ENCODE measurements at regions not wholly inside any gene's neighbourhood (a gene's known extent, or its start where the extent isn't known, plus 50 kb on each side); places are given as distances from the start of the nearest gene placed in this dataset.
"Not testable (repeated sequence)": the region's sequence is repeated elsewhere in the genome, so short reads cannot be mapped to it uniquely, and the experiment has no call there.

DNA sequence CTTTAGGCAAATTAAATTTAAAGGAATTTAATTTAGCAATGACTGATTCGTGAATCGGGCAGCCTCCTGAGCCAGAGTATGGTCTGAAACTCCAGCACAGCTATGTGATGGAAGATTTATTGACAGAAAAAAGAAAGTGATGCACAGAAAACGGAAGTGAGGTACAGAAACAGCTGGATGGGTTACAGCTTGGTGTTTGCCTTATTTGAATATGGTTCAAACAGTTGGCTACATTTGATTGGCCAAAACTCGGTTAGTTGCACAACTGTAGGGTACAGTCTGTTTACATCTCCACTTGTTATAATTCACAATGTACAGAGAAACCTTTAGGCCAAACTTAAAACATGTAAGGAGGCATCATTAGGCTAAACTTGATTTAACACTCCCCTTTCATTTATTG is 1716.1 kb upstream of the C9orf72 start:
- DNase-seq, result no peak

DNA sequence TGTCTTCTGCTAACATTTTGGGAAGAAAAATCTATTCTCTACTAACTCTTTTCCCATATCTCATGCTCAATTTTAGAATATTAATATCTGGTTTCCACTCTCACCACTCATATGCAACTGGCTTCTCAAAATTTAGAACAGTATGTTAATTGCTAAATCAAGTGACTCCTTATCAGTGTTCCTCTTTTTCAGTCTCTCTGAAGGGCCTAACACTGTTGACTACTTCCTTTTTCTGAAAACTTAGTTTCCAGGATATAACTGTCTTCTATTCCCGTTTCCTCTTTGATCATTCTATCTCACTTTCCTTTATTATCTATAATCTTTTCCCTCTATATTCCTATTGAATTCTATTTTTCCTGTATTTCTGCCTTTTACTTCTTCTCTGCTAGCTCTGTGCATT is 1717.2 kb upstream of the C9orf72 start:
- DNase-seq, result no peak

DNA sequence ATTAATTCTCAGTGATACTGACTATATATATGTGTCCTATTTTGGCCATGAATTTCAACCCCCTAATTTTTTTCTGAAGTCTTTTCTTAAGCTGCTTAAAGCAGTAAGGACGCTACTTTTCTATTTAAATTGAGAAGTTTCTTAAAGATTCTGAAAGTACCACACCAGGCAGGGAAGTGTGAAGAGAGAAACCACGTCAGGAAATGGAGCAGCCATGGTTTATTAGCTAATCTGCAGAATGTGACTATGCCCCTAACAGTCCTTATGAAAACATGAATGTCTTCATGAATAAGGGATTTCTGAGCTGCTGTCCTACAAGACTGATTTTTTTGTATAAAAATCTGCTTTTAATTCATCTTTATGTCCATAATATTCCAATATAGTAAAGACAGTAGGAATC is 1724.3 kb upstream of the C9orf72 start:
- no peak for DNase-seq

DNA sequence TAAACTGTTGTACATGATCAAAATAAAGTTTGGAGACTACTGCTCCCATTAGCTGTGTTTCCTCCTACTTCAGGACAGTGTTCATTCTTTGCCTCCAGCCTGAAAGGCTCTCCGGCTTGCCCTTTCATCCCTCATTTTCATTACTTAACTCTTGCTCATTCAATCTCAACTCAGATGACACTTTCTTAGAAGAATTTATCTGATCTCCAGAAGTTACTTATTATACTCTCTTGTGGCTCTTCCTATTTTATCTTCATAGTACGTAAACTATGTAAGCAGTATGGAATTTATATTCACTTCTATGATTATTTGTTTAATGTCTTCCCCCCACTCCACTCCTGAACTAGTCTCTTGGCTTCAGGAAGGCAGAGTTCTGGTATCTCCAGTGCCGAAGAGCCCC is 1737.9 kb upstream of the C9orf72 start:
- no peak for DNase-seq

DNA sequence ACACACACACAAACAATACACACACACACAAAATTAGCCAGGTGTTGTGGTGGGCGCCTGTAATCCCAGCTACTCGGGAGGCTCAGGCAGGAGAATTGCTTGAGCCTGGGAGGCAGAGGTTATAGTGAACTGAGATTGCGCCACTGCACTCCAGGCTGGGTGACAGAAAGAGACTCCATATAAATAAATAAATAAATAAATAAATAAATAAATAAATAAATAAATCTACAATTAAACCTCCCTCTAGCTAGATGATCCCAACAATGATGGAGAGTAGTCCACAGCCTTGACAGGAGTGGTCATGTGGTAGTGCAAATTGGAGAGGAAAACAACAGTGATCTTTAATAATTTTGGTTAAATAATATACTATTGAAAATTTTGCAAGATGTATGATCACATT is 1739.0 kb upstream of the C9orf72 start:
- DNase-seq, result no peak

DNA sequence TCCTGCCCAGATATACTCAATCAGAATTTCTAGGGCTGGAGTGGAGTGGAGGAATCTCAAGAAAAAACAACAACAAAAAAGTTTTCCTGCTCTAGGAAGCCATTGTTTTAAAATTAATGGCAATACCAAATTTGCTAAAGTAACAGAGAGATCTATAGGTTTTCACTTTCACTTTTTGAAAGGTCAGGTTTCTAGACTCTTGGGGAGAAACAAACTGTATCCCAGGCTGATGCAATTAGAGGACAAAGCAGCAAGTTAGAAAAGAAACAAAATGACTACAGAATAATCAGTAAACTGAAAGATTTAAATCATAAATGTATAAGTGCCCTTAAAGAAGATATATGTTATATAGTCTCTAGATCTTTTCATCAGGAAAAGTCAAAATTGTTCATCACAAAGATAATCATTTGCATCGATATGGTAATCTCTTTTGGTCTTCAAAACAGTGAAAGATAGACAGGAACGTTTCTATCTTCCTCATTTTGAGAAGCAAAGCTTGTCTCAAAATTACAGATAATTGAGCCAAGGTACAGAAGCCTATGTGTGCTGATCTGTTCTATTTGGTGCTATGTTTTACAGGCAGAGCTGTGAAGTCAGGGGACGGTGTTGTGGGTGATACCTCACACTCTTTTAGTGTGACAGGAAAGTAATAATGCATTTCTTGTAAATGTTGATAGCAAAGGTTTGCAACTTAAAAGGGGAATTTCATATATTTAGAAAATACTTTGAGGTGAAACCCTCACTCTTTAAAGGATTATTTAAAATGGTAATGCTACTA is 1746.6 kb upstream of the C9orf72 start:
- DNase-seq, result no peak

DNA sequence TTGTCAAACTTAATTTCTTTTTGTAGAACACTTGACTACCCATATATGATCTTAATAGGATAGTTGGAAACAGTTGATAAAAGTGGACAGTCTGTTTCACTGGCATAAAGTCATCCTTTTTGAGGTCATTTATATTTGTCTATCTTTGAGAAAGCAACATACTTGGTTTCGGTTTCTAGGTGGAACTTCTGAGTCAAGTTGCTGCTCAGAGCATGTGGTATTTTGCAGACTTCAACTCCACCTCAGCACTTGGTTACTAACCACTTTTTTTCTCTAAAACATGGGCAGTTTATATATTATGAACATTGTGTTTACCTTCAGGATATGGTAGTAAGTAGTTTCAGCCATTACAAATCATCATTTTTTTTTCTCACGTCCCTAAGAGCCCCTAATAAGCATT is 1749.0 kb upstream of the C9orf72 start:
- DNase-seq, result no peak

DNA sequence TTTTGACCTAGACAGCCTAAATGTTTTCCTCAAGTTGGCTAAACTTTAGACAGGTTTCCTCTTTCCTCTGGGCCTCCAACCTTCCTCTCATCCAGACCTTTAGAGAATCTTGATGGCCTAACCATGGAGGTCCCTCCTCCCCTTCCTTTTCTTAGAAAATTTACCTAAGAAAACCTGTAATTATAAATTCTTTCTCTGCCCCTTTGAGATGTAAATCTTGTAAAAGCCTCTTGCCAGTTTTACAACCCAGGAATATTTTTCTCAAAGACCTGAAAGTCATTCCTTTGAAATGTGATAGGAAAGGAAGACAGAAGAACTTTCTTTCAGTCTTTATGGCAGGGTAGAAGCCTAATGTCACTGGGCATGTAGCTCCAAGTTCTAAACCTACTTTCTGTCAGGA is 1752.6 kb upstream of the C9orf72 start:
- no peak for DNase-seq

DNA sequence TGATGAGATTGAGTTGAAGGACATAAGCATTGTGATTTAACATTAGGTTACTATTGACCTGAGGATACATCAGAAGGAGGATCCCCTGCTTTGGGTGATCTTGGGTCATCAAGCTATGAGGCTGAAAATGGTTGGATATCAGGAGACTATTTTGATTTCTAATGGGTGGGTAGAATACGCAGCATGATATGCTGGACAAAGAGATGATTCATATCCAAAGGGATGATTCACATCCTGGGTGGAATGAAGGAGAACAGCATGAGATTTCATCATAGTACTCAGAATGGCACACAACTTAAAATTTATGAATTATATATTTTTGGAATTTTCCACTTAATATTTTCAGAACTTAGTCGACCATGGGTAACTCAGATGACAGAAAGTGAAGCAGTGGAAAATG is 1759.5 kb upstream of the C9orf72 start:
- DNase-seq, result no peak

DNA sequence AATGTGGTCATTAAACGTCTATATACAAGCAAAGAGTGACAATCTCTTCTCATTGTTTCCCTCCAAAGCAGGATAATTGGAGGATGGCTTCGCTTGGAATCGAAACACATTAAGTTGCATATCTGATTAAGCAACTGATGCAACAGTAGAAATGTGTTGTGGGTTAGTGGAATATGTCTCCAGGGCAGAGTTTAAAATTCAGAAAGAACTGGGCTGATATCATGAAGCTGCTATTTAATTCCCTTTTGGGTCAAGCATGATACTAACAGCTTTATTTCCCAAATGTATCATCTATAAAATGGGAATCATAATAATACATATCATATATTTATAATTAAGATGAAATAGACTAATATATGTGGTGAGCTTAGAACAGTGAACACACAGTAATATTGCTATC is 1763.0 kb upstream of the C9orf72 start:
- no peak for DNase-seq

DNA sequence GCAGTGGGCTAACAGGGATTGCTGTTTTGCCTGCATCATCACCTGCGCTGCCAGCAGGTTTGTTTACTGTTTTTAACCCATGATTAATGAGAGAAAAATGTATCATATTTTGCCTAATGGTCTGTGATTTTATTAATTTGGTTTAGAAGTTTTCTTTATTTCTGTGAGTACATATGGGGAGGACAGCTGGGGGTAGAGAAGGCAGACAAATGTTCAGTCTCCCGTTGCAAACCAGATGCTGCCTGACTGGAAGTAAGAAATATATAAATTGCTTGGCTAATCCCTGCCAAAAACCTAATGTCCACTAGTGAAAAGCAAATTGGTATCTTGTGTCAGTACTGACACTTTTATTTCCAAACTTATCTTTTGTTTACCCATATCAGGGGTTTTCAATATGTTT is 1766.1 kb upstream of the C9orf72 start:
- no peak for DNase-seq

DNA sequence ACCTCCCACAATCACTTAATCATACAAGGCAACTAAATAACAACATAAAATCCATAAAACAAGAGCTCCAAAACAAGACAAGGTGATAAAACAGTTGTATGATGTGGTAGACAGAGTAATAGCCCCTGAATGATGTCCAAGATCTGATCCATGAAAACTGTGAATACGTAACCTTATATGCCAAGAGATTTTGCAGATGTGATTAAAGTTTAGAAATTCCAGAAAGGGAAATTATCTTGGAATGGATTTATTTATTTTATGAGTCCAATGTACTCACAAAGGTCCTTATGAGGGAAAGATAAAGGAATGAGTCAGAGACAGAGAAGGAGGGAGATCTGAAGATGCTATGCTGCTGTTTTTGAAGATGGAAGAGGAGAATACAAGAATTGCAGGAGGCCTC is 1775.7 kb upstream of the C9orf72 start:
- no peak for DNase-seq

DNA sequence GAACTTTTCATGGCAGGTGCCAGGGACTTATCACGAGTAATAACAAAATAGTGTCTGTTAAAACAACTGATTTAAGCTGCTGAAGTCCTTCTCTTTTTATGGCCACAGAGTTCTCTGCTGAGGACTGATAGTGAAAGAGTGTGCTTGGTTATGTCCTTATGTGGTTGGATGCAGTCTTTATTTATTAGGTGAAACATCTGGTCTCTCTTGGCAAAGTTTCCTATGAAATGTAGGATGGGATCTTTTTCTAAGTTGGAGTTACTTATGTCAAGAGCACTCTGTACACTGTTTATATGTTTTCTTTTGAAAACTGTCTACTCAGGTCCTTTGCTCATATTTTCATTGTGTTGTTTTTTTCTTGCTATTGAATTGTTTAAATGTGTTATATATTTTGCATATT is 1816.1 kb upstream of the C9orf72 start:
- DNase-seq, result no peak

DNA sequence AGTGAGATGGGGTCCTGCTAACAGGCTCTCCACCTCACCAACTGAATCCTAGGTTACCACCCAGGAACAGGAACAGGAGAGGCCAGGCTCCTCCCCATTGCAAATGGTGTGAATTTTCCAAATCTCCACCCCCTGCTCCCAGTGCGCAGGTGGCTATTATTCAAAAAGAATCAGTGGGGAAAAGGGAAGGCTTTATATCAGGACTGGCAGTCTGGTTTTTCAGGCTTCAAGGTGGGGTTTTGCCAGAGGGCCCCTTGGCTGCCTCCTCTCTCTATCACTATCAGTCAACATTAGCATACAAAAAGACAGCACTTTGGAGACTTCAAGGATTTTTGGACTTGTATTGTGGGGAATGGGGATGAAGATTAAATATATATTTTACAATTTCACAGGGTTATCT is 1817.6 kb upstream of the C9orf72 start:
- DNase-seq, result no peak

DNA sequence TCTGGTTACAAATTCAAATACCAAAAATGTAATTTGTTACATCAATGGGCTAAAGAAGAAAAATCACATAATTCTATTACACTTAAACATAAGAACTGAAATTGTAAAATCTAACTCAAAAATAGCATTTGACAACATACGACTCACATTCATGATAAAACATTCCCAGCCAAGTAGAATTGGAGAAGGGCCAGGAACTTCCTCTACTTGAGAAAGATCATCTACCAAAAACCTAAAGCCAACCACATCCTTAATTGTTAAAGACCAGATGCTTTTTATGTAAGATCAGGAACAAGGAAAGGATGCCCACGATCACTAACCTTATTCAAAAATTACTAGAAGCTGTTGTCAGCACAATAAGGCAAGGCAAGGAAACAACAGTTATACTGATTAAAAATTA is 1819.8 kb upstream of the C9orf72 start:
- DNase-seq, result no peak

DNA sequence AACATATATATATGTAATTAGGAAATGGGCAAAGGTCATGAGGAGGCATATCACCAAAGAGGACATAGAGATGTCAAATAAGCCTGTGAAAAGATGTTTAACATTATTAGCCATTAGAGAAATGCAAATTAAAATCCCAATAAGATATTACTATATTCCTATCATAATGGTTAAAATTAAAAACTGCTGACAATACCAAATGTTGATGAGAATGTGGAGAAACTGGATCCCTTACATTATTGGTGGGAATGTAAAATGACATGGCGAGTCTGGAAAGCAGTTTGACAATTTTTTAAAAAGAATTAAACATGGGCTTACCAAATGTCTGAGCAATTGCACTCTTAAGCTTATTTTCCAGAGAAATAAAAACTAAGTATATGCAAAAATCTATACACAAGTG is 1821.6 kb upstream of the C9orf72 start:
- DNase-seq, result no peak

DNA sequence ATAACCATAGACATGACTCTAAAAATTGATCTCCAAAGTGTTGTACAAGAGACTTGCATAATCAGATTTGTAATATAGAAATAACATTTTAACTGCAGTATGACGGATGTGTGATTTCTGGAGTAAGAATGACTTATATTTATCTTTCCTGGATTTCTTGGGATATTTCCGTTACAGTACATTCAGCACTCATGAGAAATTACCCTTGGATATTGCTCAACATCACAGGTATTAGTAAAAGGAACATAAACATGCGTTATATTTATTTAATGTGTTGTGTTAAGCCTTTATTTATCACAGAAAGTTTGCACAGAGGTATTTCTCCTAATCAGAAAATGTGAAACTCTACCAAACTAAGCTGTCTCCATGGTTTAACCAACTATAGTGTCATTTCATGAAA is 1823.9 kb upstream of the C9orf72 start:
- DNase-seq, result no peak

DNA sequence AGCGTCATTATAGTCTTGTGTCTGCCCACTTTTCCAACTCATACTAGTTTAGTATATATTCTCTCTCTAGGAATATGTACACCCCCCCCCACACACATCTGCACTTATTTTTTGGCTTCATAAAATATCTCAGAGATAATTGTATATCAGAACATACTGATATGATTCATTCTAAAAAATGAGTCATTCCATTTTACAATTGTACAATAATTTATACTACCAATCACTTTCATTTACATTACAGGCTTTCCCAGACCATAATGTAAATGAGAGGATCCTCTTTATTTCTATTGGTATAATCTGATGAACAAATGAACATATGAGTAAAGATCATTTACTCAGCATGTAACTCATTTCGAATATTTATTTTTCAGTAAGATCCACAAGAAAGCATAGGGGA is 1842.9 kb upstream of the C9orf72 start:
- DNase-seq, result no peak

DNA sequence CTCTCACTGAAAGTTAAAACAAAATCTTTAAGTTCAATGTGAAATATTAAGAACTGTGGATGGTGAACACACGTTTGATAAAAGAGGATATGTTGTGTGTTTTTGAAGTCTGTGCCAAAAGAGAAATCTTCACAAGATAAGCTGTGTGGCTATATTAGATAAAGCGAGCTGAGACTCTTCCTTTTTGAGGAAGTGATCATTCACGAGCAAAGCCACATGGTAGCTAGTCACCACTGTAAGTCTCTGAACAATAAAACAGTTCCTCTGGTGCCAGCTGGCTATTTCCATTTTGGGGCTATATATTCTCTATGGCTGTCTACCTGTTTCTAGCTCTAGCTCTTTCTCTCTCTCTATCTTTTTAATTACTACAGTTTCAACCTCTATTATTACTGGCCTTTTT is 1849.2 kb upstream of the C9orf72 start:
- no peak for DNase-seq

DNA sequence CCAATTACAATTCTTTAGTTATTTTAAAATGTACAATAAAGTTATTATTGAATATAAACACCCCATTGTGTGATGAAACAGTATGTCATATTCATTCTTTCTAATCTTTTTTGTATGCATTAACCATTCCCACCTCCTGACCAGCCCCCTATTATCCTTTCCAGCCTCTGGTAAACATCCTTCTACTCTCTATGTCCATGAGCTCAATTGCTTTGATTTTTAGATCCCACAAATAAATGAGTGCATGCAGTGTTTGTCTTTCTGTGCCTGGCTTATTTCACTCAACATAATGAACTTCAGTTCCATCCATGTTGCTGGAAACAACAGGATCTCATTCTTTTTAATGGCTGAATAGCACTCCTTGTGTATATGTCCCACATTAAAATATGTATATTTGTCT is 1858.9 kb upstream of the C9orf72 start:
- no peak for DNase-seq

DNA sequence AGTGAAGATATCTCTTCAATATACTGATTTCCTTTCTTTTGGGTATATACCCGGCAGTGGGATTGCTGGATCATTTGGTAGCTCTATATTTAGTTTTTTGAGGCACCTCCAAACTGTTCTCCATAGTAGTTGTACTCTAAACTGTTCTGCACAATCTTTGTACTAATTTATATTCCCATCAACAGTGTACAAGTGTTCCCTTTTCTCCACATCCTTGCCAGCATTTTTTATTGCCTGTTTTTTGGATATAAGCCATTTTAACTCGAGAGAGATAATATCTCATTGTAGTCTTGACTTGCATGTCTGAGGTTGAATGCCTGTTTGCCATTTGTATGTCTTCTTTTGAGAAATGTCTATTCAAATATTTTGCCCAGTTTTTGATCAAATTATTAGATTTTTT is 1859.4 kb upstream of the C9orf72 start:
- not testable (repeated sequence) for DNase-seq

DNA sequence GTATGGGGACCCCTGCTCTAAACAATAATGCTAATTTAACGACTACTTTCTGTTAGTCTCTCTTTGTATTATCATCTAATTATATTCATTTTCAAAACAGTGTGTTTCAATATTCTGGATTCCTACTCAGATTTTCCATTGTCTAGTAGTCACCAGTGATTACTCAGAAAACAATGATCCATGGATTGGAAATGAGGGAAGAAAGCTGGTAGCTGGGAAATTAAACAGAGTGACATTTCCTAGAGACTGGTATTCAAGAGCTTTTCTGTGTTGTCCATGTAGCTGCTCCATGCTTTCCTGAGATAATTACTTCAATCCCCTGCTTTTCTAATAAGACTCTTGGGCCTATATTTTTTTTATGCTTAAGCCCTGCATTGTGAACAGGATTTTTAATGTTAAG is 1862.1 kb upstream of the C9orf72 start:
- DNase-seq, result peak in 1 of 3 experiments; percentile 21

DNA sequence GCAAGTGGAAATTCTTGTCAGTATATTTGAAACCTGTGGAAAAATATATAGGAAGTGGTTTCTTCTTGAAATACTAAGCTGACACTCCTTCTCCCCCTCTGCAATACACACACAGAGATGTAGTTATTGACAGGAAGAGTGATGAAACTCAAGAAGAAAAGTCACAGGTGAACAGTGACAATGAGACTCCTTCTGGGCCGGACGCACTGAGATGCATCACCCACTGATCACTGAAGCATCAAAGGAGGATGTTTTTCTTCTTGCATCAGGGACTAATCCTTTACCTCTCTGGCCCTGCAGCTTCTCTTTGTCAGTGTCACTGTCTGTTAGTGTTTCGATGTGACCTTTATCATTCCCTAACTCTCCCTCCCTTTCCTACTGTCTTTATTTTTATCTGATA is 1864.2 kb upstream of the C9orf72 start:
- no peak for DNase-seq

DNA sequence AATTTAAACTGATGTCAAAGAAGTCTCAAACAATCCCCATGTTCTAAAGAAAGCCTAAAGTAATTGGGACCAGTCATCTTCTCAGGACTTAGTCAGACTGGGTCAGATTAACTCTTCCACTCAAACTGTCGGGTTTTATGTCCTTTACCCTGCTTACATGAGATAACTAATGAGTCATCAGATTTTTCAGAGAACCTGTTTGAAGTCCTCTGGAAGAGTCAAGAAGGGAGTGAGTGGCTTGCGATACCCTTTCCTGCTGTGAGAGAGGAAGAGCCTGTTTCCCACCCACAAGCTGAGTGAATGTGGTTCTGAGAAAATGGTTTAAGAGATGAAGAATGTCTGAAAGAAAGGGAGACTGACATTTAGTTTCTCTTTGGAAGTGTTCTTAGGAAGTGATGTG is 1866.7 kb upstream of the C9orf72 start:
- DNase-seq, result no peak

DNA sequence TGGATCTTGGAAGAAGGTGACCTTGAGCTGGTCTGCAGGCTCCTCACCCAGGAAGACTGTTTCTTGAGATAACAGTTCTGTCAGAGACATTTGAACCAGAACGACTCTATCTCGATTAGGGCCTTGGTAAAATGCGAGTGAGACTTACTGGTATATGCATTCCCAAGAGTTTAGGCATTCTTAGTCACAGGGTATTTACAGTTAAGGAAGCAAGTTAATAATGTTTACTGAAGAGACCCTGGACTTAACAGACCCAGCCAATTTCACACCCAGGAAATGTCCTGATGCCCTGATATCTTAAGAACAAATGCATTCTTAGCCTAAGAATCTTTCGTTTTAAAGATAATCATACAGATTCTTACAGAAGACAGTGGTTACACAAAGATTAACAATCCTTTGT is 1867.2 kb upstream of the C9orf72 start:
- DNase-seq, result no peak

DNA sequence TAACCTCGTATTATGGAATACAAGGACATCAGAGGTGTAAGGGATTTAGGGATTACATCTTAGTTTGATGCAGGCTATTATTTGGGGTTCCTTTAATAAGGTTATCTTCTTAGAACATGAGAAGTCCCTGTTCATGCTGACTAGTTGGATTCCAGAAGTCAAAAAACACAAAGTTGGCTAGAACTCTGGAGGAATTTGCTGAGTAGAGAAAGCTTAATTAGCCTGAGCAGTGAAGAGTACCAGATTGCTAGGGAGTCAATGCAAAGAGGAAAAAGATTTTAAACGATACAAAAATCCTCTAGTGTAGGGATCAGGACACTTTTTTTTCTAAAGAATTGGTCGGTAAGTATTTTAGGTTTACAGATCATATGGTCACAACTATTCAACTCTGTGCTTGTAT is 1872.5 kb upstream of the C9orf72 start:
- no peak for DNase-seq
